Amniotic stem cell (primary cell): ENCODE measurements at regions not wholly inside any gene's neighbourhood (a gene's known extent, or its start where the extent isn't known, plus 50 kb on each side); places are given as distances from the start of the nearest gene placed in this dataset.
"Not testable (repeated sequence)": the region's sequence is repeated elsewhere in the genome, so short reads cannot be mapped to it uniquely, and the experiment has no call there.

Experiments used
- DNase-seq: peaks from one replicate; lab custom pipeline; 2025; lab: John Stamatoyannopoulos, UW

- DNase-seq: no peak
These were observed 80.4 kb upstream of the MEF2A start for GRCh38 chr15:99485153-99485961.

GRCh38 chr15:99485992-99486370 lies 79.8 kb upstream of the MEF2A start:
- no peak for DNase-seq

DNA sequence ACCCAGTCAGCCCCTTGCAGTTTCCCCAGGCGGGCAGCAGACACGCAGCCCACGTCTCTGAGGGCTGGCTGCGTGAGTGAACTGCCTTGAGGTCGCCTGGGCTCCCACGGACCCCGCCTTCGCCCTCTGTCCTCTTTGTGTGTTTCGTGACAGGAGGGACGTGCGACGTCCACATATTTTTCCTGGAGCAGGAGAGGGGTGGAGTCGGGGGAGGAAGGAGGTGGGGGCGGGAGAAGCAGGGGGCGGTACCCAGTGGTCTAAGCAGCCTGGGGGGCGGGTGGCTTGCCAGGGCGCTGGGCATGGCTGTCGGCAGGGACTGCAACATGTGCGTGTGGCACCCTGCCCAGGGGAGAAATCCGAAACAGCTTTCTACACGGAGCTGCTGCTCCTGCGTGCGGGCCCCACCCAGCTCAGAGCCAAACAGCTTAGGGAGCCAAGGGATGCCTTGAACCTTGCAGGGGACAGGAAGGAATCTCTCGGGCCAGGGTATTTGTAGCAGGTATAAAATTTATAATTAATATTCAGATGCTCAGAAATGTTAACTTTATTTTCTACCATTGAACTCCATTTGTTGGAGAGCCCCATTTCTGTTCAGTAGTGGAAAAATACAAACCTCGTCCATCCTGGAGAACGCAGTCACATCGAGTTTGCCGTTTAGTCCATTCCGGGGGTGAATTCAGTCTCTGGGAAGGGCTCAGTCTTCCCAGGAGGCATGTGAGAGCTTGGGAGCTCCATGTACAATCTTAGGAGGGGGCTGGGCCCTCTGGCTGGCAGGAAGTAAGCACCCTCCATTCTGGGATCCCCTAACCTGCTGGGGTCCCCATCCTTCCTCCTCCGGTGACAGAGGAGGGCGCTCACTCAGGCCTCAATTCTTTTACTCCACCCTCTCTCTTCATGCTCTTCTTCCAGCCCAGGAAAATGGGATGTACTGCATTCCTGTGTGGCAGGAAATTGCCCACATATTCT lies 79.1 kb upstream of the MEF2A start:
- peak; percentile 76 for DNase-seq

GRCh38 chr15:99487337-99487730 lies 78.5 kb upstream of the MEF2A start:
- DNase-seq: no peak

DNA sequence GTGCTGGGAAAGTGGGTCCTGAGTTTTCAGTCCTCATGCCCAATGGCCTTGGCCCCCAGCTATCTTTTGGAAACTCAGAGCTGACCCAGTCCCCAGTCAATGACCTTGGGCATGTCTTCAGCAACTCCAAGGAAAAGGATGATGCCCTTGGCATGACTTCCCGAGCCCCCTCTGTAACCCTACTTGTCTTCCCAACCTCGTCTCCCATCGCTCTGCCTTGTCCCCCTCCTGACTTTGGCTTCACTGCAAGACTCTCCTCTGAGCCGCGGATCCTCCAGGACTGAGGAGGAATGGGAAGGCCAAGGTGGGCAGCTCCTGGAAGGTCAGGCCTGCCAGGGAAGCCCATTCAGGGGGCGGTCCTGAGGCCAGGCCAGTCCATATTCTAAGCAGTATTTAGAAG lies 73.5 kb upstream of the MEF2A start:
- DNase-seq: no peak

GRCh38 chr15:99492716-99493115 lies 73.1 kb upstream of the MEF2A start:
- no peak for DNase-seq

- DNase-seq: no peak
These were observed 72.3 kb upstream of the MEF2A start for GRCh38 chr15:99493461-99493860.

GRCh38 chr15:99494536-99495233 lies 71.1 kb upstream of the MEF2A start:
- not testable (repeated sequence) for DNase-seq

DNA sequence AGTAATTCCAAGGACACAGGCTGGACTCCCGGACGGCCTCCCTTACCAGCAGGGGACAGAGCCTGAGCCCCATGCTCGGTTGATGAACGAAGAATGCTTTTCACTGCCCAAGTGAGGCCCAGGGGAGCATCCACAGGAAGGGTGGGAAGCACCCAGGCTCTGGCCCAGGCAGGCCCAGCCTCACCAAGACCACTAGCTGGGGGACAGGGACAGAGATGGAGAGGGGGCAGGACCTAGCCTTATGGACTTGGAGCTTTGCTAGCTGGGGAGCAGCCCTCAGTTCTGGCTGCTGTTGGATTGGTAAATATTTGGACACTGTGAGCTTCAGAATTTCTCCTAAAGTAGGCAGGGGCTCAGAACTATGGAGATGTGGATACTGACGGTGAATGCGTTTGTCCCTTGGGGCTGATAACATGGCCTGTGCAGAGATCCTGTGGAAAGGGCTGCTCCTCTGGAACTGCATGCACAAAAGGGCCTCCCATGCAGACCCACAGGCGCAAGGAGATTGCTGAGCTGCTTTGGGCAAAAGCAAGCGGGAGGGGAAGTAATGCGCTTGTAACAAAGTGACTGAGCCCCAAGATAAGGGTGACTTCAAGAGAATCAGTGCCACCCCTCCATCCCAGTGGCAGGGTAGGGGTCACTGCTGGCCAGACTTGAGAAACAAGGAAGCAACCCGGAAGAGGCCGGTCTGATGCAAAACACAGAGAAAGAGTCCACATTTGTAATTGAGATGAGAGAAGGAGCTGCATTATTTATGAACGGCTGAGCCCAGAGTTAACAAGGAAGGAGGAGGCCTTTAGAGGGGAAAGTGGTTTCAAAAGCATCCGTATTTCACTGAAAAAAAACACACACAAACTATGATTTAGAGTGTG lies 70.1 kb upstream of the MEF2A start:
- DNase-seq: no peak

- no peak for DNase-seq
These were observed 69.5 kb upstream of the MEF2A start for GRCh38 chr15:99496302-99496629.

DNA sequence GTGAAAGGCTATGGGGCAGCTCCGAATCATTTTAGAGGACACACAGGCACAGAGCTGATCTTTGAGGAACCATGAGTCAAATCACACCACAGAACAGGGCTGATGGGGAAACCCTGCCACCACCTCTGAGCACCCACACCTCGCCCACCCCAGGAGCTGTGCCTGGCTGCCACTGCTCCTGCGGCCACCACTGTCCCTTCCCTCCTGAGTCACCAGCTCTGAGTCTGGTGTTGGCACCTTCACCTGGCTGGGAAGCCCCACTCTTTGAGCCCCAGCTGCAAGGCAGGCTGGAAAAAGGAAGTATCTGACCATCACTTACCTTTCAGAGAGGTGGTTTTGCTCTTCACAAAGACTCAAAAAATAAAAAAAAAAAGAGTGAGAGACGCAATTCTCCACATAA lies 63.6 kb upstream of the MEF2A start:
- no peak for DNase-seq

DNA sequence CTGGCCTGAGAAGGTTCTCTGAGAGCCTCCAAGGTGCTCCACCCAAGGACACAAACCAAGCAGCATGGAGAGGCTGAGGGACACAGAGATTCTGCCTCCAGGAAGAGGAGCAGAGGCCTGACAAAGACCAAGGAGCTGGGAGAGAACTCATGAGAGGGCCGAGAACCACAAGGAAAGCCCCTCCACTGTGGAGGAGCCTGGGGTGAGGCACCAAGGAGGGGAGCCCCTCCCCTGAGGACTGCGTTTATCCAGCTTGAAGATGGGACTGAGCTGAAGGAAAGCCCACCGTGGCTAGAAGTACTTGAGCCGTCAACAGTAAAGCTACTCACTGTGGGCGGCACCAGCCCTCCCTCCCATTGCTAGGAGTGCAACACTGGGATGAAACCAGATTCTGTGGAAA lies 63.1 kb upstream of the MEF2A start:
- no peak for DNase-seq

DNA sequence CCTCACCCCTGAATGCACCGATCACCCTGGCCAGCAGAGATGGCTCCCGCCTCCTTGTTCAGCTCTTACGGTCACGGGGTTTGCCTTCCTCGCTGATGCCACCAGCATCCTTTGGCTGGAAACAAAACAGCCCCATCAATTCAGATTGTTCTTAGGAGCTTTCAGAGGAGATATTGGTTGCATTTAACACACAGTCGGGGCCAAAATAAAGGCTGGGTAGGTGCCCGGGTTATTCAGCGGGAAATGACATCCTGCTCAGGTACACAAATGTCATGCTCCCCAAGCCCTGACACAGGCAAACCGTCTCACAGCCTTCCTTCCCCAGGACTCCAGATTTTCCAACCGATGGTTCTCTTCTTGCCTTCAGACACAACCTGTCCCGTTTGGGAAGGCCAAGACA lies 62.4 kb upstream of the MEF2A start:
- DNase-seq: no peak

DNA sequence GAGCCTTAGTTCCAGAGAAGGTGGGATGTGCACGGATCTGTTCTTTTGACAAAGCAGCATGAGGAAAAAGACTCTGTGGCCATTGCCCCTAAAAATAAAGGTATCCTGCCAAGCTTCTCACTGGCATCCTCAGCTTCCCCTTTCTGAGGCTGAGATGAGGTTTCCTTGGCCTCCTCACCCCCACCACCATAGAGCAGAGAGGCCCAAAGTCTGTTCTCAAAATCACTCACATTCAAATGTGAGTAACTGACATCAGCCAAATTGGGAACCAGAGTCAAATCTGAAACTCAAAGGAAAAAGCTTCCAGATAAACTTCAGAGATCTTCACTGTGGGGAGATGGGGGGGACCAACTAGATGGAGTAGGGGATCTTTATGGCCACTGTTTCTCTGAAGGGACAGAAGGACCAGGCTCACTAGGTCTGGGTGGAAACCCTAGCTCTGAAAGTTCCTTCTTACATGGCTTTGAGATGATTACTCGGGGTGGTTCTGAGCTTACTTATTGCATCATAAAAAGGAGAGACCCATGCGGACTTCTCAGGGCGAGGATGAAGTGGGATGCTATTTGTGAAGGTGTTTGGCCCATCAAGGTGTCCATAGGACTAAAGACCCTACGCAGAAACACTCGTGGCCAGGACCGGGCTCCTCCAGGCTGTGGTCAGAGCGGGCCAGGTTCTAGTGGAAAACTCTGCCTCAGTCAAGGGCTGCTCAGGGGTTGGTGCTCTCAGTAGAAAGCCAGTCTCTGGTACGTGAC lies 61.5 kb upstream of the MEF2A start:
- DNase-seq: no peak

DNA sequence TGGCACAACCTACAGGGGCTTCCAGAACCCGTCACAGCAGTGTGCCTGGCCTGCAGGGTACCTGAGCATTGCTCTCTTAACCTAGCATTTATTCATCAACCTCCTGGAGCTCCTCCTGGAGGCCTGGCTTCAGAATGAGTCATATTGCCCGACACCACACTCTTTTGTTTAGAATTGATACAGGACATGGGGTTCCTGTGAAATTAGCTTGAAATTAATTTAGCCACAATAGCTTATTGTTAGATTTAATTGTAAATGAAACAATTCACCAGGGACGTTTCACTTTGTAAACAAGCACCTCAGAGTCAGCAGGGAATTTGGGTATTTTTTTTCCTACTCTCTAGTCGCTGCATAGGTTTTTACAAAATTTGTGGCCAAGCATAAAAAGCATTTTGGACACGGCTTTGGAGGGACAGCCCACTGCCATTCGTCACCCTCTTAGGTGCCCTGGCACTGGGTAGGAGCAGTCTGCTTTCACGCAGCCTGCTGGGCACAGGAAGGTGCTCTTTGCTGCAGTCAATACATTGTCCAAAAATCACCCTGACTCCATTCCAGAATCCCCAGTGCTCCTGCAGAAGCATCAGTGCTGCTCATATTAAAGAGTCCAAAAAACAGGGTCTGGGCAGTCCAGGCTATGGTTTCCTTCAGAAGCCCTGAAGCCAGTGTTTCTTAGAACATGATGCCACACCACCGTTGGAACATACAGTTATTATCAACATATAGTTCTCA lies 60.8 kb upstream of the MEF2A start:
- DNase-seq: no peak

- no peak for DNase-seq
These were observed 59.4 kb upstream of the MEF2A start for GRCh38 chr15:99506399-99506798.

- DNase-seq: no peak
These were observed 58.7 kb upstream of the MEF2A start for GRCh38 chr15:99507016-99507503.

GRCh38 chr15:99507504-99508310 lies 58.1 kb upstream of the MEF2A start:
- DNase-seq: no peak

DNA sequence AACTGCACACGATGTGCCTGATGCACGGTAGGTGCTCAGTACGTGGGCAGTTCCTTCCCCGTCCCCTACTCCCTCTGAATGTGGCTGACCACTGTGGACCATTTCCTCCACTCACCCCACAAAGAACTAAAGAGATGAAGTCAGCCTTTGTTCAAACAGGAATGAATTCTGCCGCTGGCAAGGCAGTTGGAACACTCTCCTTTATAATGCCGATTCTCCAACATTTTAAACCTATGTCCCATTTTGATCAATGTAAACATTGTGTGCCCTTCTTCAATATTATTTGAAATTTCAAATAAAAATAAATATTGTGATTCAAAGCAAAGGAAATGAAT lies 57.5 kb upstream of the MEF2A start:
- DNase-seq: no peak
